Left cardiac atrium (tissue), 4 donors: ENCODE measurements at regions not wholly inside any gene's neighbourhood (a gene's known extent, or its start where the extent isn't known, plus 50 kb on each side); places are given as distances from the start of the nearest gene placed in this dataset.

Source experiments
- ATAC-seq, 2 donors: fragments of 200-7000 bp; cut with Tn5 transposase; one replicate each; pipeline ENCODE4 v1.9.1; 2020; ENCODE audit warnings: mild to moderate bottlenecking in 2 of 2, moderate library complexity in 2 of 2
- DNase-seq: peaks from one replicate; pipeline ENCODE4 v3.0.0-alpha.2; 2020
- intact Hi-C, 2 donors: fragments of 100-400 bp; cut with DNase I; formaldehyde crosslinking; loops; one replicate each; pipeline versions ENCODE4 v1.14.1 to v1.15.1; 2022 to 2023
- donor health status: DM: no; HTN: yes; CAD: no.
- donor health status: DM: no; HTN: yes; CAD: no; lungs with severe emphysema.
- donor health status: DM: yes; HTN: yes; CAD: no.
- donor health status: Dilated cardiomyopathy.

- ATAC-seq (no peak), DNase-seq (no peak)
- intact Hi-C loops: no loop called here
Measured at GRCh38 chr5:8568858-8569257, 699.9 kb downstream of the MTRR start.

DNA sequence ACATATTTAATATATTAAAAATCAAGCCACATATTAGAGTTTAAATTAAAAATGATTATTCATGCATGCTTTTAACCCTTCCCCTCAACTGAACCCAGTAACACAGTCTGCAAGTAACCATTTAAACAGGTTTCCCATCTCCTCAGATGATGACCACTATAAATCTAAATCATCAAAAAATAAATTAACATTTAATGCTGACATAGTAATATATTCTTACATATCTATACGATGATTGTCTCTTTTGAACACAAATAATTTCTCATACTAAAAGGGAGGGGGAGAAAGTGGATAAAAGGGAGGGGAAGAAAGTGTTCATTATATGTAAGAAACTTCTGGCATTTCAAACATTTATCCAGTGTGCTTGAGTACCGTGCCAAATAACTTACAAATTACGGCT is 701.6 kb downstream of the MTRR start:
- intact Hi-C loops: no loop called here
- ATAC-seq (no peak), DNase-seq (no peak)

GRCh38 chr5:8576178-8576577 is 707.2 kb downstream of the MTRR start:
- ATAC-seq: no peak
- no peak for DNase-seq
- intact Hi-C loops: no loop called here

- DNase-seq (no peak), ATAC-seq (no peak)
- intact Hi-C loops: no loop called here
Measured at GRCh38 chr5:8577792-8578191, 708.8 kb downstream of the MTRR start.

DNA sequence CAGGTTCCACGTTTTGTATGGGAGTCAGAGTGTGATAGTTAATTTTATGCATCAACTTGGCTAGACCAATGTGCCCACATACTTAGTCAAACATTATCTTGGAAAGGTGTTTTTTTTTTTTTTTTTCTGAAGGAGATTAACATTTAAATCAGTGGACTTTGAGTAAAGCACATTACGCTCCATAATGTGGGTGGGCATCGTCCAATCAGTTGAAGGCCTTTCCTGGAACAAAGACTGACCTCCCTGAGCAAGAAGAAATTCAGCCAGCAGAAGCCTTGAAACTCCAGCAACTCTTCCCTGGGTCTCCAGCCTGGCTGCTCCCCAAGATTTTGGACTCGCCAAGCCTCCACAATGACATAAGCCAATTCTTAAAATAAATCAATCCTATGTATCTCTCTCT is 711.4 kb downstream of the MTRR start:
- no peak for ATAC-seq
- intact Hi-C loops: no loop called here
- DNase-seq: no peak

DNA sequence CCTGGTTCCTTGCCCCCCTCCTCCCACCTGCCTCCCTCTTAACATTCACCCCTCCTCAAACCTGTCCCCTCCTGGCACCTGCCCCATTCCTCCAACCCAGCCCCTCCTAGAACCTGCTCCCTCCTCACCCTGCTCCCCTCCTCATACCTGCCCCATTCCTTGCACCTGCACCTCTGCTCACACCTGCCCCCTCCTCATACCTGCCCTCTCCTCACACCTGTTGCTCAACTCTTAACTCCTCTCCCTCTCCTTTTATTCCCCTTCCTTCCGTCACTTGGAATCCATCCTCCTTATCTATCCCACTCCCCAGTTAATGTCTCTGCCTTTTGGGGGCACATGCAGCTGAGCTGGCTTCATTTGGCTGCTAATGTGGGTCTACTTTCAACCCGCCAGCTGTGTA is 712.1 kb downstream of the MTRR start:
- DNase-seq: no peak
- ATAC-seq: no peak
- intact Hi-C loops: no loop called here

- intact Hi-C loops: no loop called here
- DNase-seq (no peak), ATAC-seq (no peak)
Measured at GRCh38 chr5:8585230-8586018, 716.5 kb downstream of the MTRR start.

GRCh38 chr5:8590959-8591358 is 722.0 kb downstream of the MTRR start:
- ATAC-seq: no peak
- intact Hi-C loops: no loop called here
- no peak for DNase-seq

DNA sequence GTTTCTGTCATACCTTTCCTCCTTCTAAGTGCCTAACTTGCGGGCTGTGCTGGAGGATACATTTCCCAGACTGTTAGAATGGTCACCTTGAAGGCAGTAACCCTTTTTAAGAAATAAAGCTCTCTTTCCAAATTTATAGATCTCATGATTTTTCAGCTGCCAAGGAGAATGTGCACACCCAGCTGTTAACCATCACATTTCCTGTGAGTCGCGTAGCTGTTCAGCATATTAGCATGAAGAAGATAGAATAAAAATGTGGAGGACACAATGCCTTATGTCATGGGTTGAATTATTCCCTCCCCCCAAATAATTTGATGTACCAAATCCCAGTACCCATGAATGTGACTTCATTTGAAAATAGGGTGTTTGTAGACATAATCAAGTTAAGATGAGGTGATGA is 729.4 kb downstream of the MTRR start:
- ATAC-seq: no peak
- intact Hi-C loops: no loop called here

DNA sequence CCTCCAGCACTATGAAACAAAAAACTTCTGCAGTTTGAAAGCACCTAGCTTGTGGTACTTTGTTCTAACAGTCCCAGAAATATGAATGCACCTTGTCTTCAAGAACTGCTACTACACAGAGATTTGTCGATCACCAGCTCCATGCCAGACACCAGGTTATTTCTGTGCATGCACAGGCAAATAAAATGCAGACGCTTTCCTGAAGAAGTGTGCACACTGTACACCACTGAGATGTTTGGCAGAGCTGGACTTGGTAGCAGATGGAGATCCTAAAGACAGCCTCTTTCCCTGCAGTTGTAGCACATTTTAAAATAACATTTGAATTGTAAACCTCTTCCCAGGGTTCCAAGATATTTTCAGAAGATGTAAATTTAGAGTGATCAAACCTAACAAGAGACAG is 730.0 kb downstream of the MTRR start:
- intact Hi-C loops: no loop called here
- no peak for DNase-seq
- no peak for ATAC-seq

More for the DNA sequence above, 729.4 kb downstream of the MTRR start:
- DNase-seq: no peak

- no peak for DNase-seq
- intact Hi-C loops: no loop called here
- ATAC-seq: no peak
Measured at GRCh38 chr5:8600843-8601242, 731.9 kb downstream of the MTRR start.

DNA sequence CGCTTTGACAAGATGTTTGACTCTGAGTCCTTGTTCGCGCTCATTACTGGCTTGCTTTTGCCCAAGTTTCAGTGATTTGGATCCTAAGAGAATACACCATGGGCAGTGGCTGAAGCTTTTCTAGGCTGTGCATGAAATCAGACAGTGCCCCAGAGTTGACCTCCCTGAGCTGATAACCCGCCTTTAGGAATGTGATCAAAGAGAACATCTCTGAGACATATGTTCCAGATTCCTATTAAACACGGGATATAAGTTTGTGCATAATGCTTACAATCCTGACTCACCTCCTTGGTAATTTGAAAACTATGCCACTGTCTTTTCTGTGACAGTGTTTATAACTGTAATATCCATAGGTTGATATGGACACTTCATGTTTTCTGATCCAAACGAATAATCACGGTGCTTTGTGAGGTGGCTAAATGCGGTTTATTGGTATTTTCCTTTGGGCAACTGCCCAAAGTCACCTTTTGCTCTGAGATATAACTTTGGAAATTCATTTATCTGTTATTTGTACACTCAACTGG is 732.9 kb downstream of the MTRR start:
- ATAC-seq: no peak
- intact Hi-C loops: no loop called here
- no peak for DNase-seq

DNA sequence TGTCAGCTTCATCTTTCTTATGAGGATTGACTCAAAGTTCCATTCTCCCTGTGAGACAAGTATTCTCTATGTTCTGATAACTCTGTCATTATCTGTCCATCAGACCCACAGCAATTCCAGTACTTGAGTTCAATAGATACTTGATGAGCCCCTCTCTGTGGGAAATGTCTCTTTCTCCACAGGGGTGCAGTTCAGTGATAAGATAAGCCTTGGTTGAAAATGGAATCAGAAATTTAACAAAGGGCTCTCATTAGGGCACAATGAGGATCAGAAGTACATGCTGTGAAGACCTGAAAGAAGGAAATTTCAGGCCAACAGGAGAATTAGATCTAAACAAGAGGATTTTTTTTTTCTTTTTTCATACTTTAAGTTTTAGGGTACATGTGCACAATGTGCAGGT is 737.3 kb downstream of the MTRR start:
- ATAC-seq: no peak
- DNase-seq: no peak
- intact Hi-C loops: no loop called here

DNA sequence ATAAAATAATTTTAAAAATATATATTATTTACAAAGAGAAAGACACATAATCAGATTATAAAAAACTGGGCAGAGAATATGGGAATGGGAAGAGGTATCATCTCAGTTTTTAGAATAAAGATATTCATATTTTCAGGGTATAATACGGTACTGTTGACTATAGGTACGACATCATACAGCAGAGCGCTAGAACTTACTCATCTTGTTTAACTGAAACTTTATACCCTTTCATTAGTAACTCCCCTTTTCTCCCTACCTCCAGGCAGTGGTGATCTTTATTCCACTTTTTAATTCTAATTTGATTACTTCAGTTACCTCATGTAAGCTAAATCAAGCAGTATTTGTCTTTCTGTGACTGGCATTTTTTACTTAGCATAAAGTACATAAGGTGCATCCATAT is 742.1 kb downstream of the MTRR start:
- no peak for DNase-seq
- intact Hi-C loops: no loop called here
- no peak for ATAC-seq

- ATAC-seq: no peak
- DNase-seq: no peak
- intact Hi-C loops: no loop called here
Measured at GRCh38 chr5:8613078-8613685, 744.2 kb downstream of the MTRR start.

DNA sequence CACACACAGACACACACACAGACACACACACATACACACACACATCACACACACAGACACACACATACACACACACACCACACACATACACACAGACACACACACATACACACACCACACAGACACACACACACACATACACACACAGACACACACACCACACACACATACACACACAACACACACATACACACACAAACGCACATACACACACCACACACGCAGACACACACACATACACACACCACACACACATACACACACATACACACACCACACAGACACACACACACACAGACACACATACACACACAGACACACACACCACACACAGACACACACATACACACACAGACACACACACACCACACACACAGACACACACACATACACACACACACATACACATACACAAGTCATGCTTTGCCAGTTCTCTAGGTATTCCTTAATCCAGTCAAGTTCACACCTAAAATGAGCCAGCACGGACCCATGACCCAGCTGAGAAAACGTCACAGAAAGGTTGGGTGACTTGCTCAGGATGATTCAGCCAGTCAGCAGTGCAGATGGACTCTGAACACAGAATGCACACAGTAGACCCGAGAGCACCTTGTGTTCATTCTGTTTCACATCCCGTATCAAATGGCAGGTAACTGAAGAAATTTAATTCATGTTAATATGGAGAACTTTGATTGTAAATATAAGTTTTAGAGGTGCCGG is 746.4 kb downstream of the MTRR start:
- intact Hi-C loops: no loop called here
- ATAC-seq: no peak

GRCh38 chr5:8628521-8628920 is 759.6 kb downstream of the MTRR start:
- intact Hi-C loops: no loop called here
- DNase-seq (no peak), ATAC-seq (no peak)

More for the DNA sequence above, 746.4 kb downstream of the MTRR start:
- no peak for DNase-seq

DNA sequence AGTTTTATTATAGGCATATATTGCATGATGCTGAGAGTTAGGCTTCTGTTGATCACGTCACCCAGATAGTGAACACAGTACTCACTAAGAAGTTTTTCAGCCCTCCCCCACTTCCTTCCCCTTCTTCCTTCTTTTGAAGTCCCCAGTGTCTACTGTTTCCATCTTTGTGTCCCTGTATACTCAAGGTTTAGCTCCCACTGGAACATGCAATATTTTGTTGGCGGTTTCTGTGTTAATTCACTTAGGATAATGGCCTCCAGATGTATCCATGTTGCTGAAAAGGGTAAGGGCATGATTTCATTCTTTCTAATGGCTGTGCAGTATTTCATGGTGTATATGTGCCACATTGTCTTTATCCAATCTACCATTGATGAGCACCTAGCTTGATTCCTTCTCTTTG is 764.3 kb downstream of the MTRR start:
- intact Hi-C loops: no loop called here
- DNase-seq (no peak), ATAC-seq (no peak)

GRCh38 chr5:8633696-8634095 is 764.7 kb downstream of the MTRR start:
- intact Hi-C loops: no loop called here
- DNase-seq: no peak
- ATAC-seq: no peak

- intact Hi-C loops: no loop called here
Measured at GRCh38 chr5:8634219-8634618, 765.3 kb downstream of the MTRR start.

More at GRCh38 chr5:8634219-8634618, 765.3 kb downstream of the MTRR start:
- DNase-seq (no peak), ATAC-seq (no peak)
